ENCODE measurements at regions not wholly inside any gene's neighbourhood (a gene's known extent, or its start where the extent isn't known, plus 50 kb on each side); places are given as distances from the start of the nearest gene placed in this dataset.

GRCh38 chr14:55734731-55735130, 154.7 kb downstream of the KTN1 start:
- DNase-seq = no peak
- no peak for TF ChIP-seq POLR2A (IDR thresholded peaks at IDR 0.05)
- TF ChIP-seq CTCF (IDR thresholded peaks at IDR 0.05) = no peak
- Histone ChIP-seq H3K4me3 (no peak overlapping the region), H3K27me3 (no peaks in the 10 kb centered on the region), H3K4me1 (no peaks in the 10 kb centered on the region), H3K9me3 (no peaks in the 10 kb centered on the region), H3K36me3 (no peaks in the 10 kb centered on the region), H3K27ac (no peak overlapping the region)
- intact Hi-C loops (cut with DNase I; ENCODE audit: low total_unique reads) = no loop called here

GRCh38 chr14:55739967-55740648, 160.1 kb downstream of the KTN1 start:
- no peaks in the 10 kb centered on the region for H3K9me3 ChIP-seq
- H3K4me3 ChIP-seq = no peak overlapping the region
- H3K4me1 ChIP-seq = no peaks in the 10 kb centered on the region
- TF ChIP-seq POLR2A (IDR thresholded peaks at IDR 0.05) (no peak), CTCF (IDR thresholded peaks at IDR 0.05) (no peak)
- intact Hi-C loops (cut with DNase I; ENCODE audit: low total_unique reads) = no loop called here
- no peak for DNase-seq
- H3K27me3 ChIP-seq = no peaks in the 10 kb centered on the region
- H3K36me3 ChIP-seq = no peaks in the 10 kb centered on the region
- H3K27ac ChIP-seq = no peak overlapping the region

- intact Hi-C loops (cut with DNase I; ENCODE audit: low total_unique reads) = no loop called here
- Histone ChIP-seq H3K4me3 (no peak overlapping the region), H3K36me3 (no peaks in the 10 kb centered on the region), H3K27me3 (no peaks in the 10 kb centered on the region), H3K27ac (no peak overlapping the region), H3K9me3 (no peaks in the 10 kb centered on the region), H3K4me1 (no peaks in the 10 kb centered on the region)
- DNase-seq = no peak
- TF ChIP-seq CTCF (IDR thresholded peaks at IDR 0.05) (no peak), POLR2A (IDR thresholded peaks at IDR 0.05) (no peak)
These were observed 160.6 kb downstream of the KTN1 start for GRCh38 chr14:55740649-55740989.

GRCh38 chr14:55741240-55741639, 161.2 kb downstream of the KTN1 start:
- Histone ChIP-seq H3K4me1 (no peaks in the 10 kb centered on the region), H3K27ac (no peak overlapping the region), H3K9me3 (no peaks in the 10 kb centered on the region), H3K36me3 (no peaks in the 10 kb centered on the region), H3K27me3 (no peaks in the 10 kb centered on the region), H3K4me3 (no peak overlapping the region)
- intact Hi-C loops (cut with DNase I; ENCODE audit: low total_unique reads) = no loop called here
- DNase-seq = no peak
- TF ChIP-seq POLR2A (IDR thresholded peaks at IDR 0.05) (no peak), CTCF (IDR thresholded peaks at IDR 0.05) (no peak)

GRCh38 chr14:55743551-55743950, 163.5 kb downstream of the KTN1 start:
- Histone ChIP-seq H3K4me1 (no peaks in the 10 kb centered on the region), H3K9me3 (no peaks in the 10 kb centered on the region), H3K27me3 (no peaks in the 10 kb centered on the region), H3K27ac (no peak overlapping the region), H3K36me3 (no peaks in the 10 kb centered on the region), H3K4me3 (no peak overlapping the region)
- TF ChIP-seq CTCF (IDR thresholded peaks at IDR 0.05) (no peak), POLR2A (IDR thresholded peaks at IDR 0.05) (no peak)
- DNase-seq = no peak
- intact Hi-C loops (cut with DNase I; ENCODE audit: low total_unique reads) = no loop called here

All from uterus (tissue), 3 donors.